ENCODE measurements at regions not wholly inside any gene's neighbourhood (a gene's known extent, or its start where the extent isn't known, plus 50 kb on each side); places are given as distances from the start of the nearest gene placed in this dataset.
"Not testable (repeated sequence)": the region's sequence is repeated elsewhere in the genome, so short reads cannot be mapped to it uniquely, and the experiment has no call there.

DNA sequence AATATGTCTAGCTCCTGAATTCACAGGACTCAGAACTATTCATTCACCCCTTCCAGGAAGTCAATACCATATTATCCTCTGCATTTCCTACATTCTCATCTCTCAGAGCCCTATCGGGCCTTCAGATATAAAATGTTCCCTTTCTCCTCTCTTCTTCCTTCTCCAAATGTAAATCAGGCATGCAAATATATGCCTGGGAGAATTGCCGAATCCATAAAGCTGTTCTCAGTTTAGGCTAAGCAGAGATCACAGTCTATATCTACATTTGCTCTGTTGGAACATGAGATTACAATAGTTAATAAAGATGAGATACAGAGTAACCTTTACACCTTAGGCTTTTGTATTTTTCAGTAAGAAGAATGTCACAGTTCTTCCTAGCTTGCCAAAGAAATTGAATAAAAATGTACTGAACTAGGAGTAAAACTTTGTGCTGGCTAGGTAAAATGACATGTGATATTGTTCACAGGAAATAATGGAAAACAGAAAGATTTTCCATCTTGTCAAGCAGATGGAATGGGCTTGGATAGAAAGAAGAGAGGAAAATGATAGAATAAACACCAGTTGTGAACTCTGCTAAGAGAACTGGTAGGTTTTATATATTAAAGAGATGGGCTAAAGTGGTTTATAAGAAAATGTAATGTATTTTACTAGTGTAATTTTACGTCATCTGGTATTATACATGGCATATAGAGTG is 161.5 kb downstream of the NRIP1 start:
- no peak for DNase-seq

DNA sequence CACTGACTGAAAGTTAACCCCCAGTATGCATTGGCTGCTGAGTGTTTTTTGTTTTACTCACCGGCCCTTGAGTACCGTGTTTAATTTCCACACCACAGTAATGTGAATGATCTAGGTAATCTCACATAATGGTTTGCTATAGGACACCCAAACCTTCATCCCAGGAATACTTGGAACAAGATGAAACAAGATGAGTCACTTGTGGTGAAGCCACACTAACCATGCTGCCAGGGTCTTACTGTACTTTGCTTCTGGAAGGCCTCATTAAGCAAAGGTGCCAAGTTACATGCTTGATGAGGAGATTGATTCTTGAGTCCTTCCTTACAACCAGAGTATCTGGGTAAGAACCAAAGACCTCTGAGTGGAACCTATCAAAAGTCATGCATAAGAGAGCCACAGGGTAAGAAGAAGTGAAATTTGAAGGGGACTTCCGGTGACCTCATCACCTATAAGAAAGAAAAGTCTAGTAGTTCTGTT is 163.3 kb downstream of the NRIP1 start:
- DNase-seq: no peak

DNA sequence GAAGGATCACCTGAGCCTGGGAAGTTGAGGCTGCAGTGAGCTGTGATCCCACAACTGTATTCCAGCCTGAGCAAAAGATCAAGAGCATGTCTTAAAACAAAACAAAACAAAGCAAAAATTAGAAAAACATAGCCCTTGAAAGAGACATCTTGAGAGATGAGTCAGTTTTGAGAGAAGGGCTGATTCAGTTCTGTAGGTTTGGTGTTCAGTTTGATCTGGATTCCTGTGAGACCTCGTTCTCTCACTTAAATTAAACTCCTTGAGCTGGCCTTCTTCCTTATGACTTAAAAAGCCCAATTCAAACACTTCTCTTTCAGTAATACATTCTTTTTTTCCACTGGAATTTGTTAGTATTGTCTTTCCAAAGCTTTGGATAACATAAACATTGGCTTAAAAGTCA is 164.2 kb downstream of the NRIP1 start:
- DNase-seq: no peak

DNA sequence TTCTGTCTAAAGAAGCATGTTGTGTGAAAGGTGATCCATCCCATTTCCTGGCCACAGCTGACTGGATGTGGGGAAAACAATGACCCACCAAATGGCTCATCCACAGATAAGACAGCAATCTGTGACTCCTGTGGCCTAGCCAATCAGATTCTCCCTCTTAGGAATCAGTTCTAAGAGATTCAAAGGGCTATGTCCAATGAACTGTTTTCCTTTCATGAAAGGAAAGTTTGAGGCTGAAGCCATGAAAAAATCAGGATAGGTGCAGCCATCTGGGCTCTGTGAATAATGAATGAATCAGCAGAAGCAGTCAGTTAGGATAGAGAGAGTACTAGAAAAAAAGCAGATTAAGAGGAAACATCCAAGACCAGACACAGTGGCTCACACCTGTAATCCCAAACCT is 164.7 kb downstream of the NRIP1 start:
- no peak for DNase-seq

DNA sequence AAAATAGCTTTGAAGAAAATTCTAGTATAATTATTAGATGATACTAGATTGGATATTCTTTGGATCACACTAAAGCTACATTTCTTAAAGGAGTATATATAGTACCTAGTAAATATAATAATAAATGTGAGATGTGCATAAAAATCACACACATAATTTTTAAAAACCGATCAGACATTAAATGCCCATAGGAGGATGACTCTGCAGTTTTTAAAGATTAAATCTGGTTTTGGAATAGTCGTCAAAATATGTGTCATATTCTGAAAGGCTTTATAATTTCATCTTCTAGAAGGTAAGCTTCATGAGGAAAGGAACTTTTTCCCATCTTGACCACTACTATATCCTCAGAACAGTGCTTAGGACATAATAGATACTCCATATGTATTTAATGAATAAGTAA is 169.0 kb downstream of the NRIP1 start:
- DNase-seq: no peak

DNA sequence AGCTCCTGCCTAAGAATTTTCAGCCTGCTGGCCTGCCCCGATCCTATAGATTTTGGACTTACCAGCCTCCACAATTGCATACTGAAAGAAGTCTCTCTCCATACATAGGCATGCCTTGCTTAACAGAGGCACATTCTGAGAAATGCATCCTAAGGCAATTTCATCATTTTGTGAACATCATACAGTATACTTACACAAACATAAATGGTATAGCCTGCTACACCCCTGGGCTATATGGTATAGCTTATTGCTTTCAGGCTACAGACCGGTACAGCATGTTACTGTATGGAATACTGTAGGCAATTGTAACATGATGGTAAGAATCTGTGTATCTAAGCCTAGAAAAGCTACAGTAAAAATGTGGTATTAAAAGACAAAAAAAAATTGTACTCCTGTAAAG is 174.7 kb downstream of the NRIP1 start:
- DNase-seq: no peak

DNA sequence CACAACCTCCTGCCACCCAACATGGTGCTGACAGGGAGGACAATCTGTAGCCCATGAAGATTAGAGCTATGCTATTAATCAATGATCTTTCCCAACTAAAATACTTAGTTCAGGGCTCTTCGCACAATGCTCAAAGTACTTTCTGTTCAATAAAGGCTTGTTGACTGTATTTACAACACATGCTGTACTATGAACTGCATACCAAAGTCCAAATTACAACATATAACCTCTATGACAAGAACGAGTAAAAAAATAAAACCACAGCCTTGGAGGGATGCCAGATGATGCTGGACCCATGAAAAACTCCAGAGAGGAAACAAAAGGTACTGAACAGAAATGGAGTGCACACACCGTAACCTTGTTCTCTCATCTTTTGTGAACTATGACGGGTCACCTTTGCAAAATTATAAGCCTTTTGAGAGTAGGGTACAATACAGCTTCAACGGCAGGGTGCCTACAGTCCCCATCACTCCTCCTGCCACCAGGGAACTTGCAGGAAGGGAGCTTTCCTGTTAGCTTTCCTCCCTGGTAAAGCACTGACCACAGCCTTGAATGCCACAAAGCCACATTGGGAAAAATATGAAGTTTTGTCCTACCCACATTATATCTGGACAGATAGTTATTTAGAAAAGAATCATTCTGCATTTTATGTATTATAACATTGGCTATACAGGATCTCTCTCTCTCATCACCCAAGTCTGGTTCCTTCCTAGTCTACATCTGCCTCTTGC is 175.6 kb downstream of the NRIP1 start:
- DNase-seq: no peak

DNA sequence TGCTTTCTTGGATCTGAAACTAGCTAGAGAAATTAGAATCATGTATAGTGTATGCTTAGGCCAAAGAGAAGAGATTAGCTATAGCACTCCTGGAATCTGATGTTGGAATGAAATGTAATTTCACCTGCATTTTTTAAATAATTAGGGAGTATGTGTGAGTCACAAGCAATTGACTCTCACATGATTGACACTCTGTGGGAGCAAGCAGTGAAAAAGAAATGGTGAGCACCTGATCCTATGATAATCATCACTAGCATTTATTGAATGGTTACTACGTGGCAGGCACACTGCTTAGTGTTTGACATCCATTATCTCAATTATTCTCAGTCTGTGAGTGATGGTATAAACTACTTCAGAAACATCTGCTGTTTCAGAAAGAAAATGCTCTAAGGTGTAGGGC is 176.6 kb downstream of the NRIP1 start:
- no peak for DNase-seq

DNA sequence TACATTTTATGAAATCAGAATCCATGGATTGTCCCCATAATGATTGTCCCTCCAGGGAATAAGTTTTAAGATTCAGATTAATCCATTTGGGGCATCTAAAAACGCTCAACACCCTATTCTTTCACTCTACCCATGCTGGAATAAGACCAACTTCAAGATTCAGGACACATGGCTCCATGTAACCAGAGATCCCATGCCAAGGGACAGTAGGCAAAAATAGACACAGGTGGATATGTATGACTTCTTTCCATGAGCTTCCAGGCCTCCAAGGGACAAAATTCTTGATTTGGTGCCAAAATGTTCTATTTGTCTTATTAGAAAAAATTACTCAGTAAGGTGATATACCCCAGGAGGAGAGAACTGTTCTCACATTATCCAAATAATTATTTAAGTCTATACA is 178.8 kb downstream of the NRIP1 start:
- DNase-seq: no peak

DNA sequence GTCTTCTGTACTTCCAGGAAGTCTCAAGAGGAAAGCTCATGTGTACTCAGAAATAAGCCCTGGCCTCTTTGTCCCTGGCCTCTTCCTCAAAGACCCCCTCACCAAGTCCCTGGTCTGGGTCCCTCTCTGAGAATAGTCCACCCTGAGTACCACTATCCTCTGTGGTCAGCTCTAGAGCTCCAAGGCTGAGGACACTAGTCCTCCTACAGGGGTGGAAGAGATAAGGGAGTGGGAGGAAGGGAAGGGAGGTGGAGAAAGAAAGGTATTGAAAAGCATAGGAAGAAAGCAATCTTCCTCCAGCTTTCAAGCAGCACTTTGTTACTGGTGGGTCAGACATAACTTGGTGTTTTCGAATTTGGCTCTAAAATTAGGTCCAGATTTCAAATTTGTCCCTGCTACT is 181.4 kb downstream of the NRIP1 start:
- no peak for DNase-seq

DNA sequence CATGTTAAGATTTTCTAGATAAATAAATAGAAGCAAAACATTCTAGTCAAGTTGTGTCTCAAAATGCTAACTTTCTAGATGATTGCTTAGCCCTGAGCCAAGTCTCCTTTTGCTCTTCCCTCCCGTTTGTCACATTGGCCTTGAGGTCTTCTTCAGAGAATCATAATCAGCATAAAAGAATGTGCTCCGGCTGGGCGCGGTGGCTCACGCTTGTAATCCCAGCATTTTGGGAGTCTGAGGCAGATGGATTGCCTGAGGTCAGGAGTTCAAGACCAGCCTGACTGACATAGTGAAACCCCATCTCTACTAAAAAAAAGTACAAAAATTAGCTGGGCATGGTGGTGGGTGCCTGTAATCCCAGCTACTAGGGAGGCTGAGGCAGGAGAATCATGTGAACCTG is 182.3 kb downstream of the NRIP1 start:
- DNase-seq: not testable (repeated sequence)

DNA sequence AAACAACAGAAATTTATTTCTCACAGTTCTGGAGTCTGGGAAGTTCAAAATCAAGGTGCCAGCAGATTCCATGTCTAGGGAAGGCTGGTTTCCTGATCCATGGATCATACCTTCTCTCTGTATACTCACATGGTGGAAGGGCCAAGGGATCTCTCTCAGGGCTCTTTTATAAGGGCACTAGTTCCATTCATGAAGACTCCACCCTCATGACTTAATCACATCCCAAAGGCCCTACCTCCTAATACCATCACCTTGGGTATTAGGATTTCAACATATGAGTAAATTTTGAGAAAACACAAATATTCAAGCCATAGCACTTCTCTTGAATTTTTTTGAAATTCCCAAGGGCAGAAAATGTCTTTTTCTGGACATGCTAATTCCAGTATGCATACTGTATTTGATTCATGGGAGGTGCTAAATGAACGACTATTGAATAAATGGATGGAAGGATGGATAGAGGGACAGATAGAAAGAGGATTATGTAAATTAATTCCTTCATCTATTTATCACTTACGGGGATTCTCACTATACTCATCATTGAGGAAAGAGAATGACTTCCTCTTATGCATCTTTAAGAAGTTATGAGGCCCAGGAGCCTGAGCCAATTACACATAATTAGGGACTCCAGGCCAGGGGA is 182.8 kb downstream of the NRIP1 start:
- no peak for DNase-seq

DNA sequence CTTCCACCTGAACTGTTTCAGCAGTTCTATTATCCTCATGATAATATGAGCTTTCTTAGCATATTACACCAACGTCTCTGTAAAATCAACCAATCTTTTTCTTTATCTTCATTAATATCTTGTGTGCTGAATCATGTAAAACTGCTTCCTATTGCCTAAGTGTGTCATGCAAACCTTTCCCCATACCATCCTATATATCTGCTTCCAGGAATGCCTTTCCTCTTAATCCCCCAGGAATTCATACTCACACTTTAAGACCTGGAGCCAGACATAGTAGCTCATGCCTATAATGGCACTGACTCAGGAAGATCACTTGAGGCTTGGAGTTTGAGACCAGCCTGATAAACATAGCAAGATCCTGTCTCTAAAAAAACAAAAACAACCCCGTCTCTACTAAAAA is 183.9 kb downstream of the NRIP1 start:
- no peak for DNase-seq

DNA sequence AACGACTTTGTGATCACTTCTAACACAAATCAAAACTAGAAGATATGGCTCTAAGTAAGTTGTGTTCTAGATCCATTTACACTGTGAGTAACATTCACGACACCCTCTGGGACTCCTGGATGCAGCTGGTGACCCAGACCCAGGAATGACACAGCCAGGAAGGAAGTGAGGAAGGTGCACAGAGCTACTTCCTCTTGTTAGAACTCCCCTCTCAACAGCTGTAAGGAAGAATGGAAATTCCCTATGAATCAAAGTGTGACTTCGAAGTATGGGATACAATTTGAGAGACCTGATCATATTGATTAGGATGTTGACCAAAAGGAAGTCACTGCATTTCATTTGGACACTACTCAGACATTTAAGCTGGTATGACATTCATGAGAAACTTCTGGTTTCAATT is 185.3 kb downstream of the NRIP1 start:
- DNase-seq: no peak

DNA sequence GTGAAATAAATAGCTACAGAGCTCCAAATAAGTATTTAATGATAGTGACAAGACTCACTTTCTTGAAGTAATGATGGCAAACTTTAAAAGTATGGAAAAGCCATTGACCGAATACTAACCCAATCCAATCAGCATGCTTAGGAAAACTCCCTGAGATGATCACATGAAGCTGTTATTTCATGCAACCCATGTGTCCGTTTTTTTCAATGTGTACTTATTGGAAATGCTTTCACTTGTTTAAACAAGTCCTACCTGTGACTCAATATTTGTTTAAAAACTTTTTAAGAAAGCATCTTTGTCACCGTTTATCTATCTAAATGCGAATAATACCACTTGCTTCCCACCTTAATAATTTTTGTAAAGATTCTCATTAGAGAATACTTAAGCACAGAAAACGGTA is 185.8 kb downstream of the NRIP1 start:
- DNase-seq: no peak

DNA sequence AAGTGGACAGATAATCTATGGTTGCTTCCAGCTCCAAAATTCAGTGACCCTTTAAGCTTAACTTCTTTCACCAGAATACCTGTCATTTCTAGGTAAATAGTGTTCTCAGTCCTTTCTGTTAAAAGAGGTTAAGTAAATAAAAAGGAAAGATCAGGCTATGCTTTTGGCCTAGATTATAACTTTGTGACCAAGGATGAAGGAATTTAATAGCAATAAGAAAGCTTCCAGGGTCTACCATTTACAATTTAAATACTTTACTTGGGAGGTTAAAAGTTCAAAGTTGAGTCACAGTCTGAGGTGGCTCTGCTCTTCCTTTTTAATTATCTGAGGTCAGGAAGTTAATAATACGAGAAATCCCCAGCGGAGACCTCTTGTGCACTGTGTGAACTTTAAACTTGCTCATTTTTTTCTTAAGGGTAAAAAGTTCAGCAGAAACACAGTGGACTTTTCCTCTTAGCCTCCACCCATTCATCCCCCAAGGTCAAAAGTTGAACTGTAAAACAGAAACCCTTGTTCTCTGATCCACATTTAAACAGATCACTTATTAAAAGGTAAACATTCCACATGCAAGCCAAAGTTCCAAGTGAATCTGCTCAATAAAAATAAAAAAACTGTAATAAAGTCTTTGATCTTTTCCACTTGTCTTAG is 187.1 kb downstream of the NRIP1 start:
- no peak for DNase-seq

DNA sequence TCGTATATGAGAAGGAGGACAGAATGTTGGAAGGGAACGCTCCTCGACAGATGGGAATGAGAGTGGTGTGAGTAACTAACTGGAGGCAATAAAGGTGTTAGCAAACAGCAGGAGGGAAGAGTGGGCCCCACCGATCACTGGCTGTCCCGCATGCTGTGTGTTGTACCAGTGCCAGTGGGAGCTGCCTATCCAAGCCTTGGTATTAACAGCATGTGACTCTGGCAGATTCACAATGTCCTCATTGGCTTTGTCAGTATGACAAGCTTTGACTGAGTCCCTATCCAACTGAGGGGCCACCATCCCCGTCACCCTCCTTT is 188.3 kb downstream of the NRIP1 start:
- DNase-seq: no peak

DNA sequence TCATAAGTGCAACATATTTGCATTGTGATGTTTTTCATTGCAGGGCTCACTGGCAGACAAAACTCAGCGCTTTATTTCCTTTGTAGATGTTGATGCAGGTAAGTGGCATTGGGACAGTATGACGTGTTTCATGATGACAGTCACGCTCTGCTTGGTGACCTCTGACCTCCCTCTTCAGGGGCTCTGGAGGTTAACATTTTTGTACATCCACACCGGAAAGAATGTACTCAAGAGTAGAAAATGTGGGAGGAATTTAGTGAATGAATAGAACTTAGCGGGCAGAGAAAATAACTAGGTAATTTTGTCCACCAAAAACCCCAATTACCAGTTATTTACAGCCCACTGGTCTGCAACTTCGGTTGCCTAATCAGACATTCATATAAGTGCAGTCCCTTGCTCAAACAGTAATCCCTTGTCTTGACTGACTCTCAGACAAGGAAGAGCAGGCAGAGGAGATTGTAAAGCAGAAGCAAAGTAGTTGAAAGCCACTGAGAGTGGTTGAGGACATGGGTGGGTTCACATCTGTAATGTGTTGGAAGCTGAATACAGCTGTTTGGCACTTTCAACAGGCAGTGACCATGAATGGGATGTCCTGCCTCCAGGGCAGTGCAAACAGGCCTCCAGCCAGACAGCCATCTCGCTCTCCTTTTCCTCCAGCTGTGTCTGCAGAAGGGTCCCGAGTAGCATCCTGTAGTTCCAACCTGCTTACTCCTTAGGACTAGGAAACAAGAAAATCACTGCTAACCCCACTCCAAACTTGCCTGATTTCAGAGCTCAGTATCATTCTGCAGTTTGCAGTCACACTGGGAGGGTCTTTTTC is 188.9 kb downstream of the NRIP1 start:
- DNase-seq: no peak

DNA sequence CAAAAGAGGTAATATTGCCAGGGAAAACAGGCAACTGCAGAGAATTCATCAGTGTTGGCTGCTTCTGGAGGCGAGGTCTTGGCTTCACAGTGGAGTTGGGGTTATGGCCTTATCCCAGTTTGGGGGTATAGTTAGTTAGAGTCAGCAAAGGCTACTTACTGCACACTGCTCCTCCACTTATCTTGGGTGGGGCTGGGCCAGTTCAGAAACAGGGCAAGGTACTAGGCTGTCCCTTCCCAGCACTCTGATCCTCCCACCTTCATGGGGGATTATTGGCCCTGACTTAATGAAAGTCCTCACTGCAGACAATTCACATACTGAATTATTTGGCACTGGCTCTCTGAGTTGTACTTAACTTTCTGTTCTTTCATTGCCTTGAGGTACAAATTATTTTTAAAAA is 189.6 kb downstream of the NRIP1 start:
- DNase-seq: no peak

DNA sequence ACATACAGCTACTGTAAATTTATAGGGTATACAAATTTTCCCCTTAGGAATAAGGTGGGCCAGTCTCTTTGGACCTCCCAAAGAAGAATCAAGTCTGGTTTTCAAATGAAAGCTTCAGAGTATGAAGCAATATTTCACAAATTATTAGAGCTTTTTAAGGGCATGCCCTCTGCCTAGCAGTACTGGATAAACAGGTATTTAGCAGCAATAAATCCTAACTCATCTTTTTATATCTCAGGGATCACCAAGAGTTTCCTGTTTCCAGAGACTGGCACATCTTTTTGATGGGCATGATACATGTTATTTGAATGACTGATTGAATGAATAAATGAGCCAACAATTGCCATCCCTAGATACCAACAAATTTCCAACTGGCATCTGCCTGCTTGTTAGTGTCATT is 190.4 kb downstream of the NRIP1 start:
- no peak for DNase-seq

DNA sequence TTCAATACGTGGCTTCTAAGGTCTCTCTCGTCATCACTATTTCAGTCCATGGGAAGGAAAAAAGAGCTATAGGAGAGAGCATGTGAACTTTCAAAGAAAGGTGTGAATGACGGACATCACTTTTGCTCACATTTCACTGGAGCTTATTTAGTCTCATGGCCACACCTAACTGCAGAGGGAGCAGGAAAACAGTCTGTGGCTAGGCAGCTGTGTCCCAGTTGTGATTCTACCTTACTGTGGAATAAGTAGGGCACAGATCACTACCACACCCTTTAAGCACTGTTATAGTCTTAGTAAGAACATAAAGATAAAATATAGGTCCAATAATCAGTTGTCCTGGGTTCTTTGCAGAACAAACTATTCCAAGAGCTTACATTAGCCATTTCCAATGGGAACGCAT is 192.9 kb downstream of the NRIP1 start:
- DNase-seq: no peak

DNA sequence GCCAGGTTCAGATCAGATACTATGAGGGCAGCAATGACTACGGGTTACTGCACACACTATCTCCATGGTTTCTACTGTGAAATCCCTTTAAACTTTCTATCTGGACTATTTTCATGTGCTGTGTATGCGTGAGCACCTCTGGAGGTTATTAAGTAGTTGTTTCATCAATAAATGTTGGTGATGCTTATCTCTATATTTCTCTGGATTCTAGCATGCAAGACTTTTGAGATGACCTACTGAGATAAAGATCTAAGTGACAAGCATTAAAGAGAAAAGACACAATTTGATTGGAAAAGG is 194.0 kb downstream of the NRIP1 start:
- no peak for DNase-seq

Measured in renal pelvis (tissue), 1 donor.